Femur (tissue), 1 donor: ENCODE measurements at regions not wholly inside any gene's neighbourhood (a gene's known extent, or its start where the extent isn't known, plus 50 kb on each side); places are given as distances from the start of the nearest gene placed in this dataset.
"Not testable (repeated sequence)": the region's sequence is repeated elsewhere in the genome, so short reads cannot be mapped to it uniquely, and the experiment has no call there.

Experiments used
- DNase-seq: peaks from one replicate; pipeline ENCODE4 v3.0.0-alpha.2; 2017

DNA sequence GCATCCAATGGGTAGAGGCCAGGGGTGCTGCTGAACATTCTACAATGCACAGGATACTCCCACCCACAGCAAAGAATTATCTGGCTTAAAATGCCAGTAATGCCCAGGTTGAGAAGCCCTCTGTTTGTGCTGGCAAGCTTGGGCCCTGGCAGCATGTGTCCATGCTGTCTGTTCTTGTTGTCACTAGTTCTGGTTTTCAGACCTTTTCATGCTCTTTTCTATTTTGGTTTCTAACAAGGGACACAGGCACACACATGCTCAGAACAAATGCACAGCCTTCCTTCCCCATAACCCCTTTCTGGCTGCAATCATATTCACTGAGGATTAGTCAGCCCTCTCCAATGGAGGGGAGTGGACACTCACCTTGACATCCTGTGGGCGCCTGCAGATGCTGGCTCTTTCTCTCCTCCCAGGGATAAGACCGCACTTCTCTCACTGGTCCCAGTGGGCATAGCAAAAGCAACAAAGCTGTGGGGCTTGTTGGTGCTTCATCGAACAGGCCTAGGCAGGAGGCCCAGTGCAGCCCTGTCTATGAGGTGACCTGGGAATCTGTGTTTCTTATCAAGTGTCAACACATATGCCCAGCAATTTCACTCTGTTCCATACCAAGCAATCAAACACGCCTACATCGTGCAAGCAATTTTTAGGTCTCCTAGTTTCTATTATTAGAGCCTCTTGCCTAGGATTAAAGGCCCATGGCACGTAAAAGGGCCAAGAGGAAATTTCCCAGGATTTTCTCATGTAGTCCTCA, 271.1 kb upstream of the CCL2 start:
- DNase-seq: no peak

DNA sequence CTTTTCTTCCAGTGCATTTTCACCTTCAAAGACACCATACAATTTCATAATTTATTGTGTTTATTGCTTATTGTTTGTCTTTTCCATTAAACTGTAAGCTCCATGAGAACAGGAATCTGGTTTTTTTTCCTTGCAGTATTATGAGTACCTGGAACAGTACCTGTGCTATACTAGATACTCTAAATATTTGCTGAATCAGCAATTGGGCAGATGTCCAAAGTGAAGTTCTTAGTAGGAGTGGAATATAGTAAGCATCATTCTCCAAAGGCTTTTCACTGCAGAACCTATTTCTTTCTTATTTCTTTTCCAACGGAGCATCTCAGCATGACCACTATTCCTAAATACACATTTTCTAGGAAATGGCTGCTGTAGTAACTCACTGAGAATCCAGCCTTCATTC, 269.0 kb upstream of the CCL2 start:
- no peak for DNase-seq

DNA sequence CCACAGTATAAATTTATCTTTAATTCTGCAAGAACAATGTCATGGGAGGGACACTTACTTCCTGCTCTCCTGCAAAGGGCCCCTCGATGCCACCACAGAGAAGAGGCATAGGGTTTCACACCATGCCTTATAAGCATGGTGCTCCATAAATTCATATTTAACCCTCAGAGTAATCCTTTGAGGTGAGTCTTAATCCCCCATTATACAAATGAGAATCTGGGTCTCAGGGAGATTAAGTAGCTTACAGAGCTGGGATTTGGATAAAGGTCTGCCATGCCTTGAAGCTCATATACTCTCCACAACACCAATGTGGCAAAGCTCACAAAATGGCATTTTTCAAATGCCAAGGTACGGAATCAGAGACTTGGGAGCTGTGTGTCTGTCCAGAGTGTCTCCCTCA, 268.5 kb upstream of the CCL2 start:
- no peak for DNase-seq

DNA sequence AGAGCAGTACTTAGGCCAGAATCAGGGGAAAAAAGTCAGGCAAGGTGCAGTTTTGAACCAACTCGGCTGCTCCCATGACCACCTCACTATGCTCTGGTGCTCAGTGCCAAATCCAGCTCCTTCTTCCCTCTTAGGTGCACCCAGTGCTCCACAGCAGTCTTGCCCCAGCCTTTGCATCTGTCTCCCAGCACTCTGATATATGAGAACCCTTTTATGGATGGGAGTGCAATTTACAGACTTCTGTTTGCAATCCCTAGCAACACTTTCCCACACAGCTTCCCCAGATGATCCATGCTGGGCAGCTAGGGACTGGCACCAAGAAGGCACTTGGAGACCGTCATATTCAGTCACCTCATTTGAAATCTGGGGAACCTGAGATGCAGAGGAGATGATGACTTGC, 267.9 kb upstream of the CCL2 start:
- no peak for DNase-seq

DNA sequence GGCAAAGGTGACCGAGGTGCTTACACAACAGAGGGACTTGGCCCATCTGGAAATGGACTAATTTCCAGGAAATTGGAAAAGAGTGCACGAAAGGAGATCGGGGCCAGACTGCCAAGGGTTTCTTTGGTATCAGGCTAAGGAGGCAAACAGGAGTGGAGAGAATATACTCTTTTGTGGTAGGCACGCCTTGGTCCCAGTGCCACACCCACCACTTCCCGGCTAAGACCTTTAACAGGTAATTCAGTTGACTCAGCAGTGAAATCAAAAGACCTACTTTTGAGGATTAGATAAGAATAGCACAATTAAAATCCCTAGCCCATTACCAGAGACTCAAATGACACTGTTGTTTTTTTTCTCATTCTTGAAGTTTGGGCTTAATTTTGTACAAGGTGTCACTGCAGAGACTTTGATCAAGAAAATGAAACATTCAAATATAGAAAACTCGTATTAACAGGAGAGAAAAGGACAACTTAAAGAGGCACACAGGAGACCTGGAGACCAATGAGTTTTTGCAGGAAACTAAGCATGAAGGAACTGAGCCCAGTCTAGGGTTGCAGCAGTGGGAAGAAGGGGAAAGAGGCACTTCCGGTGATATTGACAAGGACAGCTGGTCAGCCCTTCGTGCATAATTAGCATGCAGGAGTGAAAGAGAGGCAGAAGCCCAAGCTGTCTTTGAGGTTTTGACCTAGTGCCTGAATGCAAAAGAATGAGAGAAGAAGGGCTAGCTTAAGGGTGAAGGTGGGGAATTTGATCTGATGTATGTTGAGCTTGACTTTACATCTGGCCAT, 265.5 kb upstream of the CCL2 start:
- DNase-seq: no peak

DNA sequence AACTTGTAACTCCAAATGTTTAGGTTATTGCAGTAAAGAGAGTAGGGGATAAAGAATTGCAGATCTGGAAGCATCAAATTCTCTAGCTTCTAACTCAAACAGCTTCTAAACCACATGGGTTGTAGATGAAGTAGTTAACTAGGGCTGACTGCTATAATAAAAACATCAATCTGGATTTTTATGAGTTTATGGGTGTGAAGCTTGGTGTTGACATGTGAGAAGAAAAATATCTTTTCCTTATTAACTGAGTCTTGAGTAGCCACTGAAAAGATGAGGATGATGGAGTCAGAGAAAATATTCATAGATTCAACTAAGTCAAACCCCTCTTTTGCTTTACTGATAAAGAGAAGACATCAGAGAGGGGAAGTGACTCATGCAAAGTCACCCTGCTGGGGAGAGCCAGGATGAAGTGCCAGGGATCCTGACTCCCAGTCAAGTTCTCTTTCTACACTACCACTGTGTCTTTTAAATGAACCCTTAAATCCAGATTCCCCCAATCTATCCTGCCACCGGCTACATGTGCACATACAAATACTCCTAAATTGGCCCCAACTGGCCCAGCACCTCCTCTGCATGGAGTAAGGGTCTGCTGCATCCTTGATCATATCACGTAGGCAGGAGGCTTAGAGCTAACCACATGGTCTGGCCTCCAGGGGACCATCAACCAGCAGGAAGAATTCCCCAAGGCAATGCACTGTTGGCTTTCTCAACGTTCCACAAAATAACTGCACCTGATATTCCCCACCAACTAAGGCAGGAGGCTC, 264.0 kb upstream of the CCL2 start:
- DNase-seq: no peak

DNA sequence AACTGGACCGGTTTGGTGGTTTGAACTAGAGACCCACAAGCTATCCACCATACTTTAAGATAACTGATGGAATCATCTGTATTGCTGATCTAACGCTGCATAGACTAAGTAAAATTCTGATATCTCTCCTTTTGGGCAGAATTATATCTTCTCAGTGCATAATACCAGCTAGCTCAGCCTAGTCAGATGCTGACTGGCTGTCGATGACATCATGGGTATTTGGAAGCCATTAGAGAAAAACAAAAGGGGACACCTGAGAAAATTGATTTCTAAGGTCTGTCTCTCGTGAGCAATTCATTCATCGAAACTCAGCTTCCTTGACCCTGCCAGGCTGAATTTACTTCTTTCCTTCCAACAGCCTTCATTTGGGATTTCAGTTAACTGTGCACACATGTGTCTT, 263.0 kb upstream of the CCL2 start:
- no peak for DNase-seq

DNA sequence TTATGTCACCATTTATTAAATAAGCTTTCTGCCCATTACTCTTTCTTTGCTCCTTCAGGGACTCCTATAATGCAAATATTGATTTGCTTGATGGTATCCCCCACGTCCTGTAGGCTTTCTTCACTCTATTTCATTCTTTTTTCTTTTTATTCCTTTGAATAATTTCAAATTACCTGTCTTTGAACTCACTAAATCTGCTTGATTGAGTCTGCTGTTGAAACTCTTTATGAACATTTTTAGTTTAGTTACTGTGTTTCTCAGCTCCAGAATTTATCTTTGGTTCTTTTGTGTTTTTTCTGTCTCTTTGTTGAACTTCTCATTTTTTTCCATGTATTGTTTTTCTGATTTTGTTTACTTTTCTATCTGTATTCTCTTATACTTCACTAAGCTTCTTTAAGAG, 254.4 kb upstream of the CCL2 start:
- no peak for DNase-seq

DNA sequence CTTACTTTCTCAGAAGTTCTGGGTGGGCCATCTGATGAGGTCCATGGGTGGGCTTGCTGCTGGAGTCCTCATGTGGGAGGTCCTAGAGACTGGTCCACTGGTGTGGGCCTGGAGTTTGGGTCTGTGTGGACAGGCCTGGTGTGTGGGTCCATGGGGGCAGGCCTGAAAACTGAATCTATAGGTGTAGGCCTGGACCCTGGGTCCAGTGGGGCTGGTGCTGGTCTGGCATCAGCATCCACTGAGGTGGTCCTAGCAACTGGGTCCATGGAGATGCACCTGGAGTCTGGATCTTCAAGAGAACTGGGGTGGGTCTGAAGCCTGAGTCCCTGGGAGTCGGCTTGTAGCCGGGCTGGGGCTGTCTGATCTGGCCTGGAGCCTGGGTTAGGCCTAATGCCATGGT, 253.8 kb upstream of the CCL2 start:
- DNase-seq: no peak

DNA sequence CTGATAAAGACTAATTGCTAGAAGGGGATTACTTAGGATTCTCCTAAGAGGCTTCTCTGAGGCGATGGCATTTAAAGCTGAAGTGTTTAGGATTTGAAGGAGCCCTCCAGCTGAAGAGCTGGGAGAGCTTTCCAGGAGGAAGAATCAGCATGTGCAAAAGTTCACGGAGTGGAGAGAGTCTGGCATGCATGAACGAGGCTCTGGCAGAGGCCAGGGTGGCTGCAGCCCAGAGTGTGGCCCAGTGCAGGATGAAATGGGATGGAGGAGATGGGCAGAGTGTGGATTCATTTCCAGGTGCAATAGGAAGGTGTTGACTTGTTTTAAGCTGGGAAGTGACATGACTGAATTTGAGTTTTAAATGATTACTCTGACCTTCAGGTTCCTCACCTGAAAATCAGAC, 249.0 kb upstream of the CCL2 start:
- no peak for DNase-seq

DNA sequence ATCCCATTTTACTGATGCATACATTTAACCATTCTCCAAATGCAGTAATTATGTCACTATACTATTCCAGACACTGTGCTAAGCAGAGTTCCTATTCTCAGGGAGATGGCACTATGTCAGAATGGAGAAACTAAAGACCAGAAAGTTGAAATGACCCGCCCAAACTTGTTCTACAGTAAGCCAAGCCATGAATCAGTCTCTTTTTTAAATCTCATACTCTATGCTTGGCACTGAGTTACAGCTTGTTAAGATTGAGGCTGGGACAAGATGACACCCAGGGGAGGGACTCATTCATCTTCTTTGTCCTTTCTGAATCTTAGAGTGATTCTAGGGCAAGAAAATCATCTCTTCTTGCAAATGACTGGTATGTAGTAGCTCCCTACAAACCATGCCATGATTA, 247.0 kb upstream of the CCL2 start:
- DNase-seq: no peak

DNA sequence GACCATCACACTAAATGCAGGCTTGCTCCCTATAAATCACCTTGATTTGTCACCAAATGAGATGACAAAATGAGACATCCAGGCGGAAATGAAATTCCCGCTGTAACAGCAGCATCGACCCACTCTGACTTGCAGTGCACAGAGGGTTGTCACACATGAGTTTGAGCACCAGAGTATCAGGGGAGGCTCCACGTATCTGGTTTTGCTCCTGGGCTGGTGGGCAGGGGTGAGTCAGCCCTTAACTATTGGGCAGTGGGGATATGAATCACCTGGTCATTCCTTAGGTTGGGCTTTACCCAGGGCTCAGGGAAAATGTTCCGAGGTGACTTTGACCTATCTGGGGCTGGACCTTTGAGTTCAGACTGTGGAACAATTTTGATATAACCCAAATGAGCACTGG, 245.2 kb upstream of the CCL2 start:
- DNase-seq: no peak

DNA sequence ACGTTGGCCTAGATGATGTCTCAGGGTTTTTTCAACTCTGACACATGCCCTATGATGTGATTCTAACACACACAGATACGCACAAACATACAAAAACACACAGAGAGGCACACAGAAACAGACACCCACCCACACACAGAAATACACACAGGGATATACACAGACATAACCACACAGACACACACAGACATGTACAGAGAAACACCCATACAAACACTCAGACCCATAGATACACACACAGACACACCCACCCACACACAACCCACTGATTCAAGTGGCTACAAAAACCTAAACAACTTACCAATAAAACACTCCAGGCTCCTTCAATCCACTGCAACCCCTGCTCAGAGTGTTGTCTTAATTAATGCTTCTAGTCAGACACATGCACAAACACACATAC, 244.6 kb upstream of the CCL2 start:
- no peak for DNase-seq

DNA sequence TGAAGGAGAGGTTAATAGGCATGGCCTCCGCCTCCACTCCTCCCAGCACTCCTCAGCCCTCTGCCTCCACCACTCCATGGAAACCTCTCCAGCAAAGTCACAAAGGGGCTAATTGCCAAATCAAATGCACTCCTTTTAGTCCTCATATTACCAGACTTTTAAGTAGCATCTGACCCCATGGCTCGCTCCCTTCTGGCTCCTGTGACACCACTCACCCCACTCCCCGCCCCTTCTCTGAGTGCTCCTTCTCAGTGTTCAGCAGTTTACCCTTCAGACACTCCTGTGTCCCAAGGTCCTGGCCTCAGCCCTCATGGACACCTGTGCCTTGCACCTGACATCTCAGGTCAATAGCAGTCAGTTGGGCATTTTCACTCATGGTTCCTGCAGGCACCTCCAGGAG, 243.5 kb upstream of the CCL2 start:
- no peak for DNase-seq

DNA sequence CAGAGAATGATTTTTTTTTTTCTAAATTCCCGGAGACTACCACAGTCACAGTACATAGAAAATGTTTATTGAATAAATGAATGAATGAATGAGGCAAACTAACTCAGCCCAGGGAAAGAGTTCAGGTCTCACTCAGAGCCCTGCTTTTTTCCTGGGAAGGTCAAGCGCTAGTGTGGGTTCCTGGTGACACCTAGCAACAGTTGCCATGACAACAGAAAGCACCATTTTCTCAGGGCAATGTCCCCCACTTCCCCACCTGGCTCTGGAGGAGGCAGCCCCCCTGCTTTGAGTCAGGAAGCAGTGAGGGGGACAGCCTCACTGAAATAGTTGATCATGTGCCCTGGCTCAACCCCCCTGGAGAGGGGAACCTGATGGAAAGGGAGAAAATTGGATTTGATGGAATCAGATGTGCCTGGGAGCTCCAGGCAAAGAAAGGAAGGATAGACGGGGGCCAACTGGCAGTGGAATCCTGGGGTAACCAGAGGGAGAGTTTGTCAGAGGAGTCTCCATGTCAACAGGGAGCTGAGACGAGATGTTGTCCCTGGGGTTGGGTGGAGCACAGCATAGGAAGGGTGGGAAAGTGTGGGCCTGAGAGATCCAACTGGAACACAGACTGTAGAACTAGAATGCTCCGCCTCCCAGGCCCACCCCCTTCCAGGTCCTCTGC, 242.2 kb upstream of the CCL2 start:
- DNase-seq: no peak

DNA sequence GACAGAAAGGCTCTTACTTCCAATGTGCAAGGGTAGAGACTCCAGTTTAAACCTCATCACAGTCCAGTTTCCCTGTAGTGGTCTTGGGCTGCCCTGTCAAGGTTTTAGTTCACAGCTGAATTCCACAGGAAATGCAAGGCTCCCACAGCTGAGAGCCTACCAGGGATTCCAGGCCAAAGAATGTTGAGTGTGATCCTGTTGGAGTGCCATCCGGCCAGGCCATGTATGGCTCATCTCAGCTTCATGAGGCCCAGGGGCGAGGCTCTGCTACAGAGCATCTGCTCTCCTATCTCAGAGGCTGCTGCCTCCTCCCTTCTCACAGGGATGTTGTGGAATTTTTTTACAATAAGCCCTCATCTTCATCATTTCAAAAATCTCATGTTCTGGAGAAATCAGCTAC, 239.8 kb upstream of the CCL2 start:
- DNase-seq: no peak

DNA sequence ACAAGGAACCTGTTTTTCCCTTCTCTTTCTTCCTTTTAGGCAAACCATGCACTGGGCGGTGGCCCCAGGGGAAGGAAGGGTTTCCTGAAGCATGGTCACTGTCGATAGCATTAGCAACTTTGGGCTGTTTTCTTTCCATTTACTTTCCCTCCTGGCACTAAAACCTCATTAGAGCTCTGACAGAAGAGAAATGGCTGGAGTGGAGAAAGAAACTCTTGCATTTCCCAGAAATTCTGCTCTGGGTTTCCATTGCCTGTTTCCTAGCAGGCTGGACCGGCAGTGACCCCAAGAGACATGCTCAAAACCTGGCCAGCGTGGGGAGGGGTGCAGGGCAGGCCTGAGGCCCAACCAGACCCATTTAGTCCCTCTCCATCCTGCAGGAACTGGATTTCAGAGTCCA, 230.7 kb upstream of the CCL2 start:
- DNase-seq: no peak

DNA sequence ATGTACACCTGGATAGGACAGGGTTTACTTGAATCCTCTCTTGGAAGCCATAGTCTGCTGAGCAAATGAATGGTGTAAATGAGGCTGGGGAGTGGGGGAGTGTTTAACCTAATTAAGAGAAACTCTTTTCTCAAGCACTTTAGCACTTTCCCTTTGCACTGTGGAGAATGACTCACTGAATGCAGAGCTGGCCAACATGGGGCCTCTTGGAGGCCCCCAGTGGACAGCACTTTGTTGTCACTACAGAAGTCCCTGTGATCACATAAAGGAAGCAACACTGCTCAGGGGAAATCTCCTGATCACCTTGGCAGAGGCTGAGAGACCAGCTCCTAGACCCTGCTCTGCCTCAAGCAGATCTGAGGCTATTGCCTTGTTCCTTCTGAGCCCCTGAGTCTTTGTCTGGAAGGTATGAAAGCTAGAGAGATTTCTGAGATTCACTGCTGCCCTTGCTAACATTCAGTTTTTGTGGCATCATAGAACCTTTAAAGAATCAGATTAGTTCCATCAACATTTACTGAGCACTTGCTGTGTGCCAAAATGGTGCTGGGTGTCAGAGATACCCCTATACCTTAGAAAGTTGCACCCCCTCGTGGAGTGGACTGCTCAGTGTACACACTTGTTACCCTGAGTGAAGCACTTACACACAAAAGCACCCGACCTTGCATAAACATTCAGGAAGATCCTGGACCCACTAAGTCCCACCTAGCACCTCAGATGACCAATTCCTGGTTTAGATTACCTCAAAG, 230.1 kb upstream of the CCL2 start:
- DNase-seq: no peak

DNA sequence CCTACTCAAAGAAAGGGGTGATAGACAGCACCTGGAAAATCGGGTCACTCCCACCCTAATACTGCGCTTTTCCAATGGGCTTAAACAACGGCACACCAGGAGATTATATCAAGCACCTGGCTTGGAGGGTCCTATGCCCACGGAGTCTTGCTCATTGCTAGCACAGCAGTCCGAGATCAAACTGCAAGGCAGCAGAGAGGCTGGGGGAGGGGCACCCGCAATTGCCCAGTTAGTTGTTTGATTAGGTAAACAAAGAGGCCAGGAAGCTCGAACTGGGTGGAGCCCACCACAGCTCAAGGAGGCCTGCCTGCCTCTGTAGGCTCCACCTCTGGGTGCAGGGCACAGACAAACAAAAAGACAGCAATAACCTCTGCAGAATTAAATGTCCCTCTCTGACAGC, 224.5 kb upstream of the CCL2 start:
- DNase-seq: not testable (repeated sequence)

DNA sequence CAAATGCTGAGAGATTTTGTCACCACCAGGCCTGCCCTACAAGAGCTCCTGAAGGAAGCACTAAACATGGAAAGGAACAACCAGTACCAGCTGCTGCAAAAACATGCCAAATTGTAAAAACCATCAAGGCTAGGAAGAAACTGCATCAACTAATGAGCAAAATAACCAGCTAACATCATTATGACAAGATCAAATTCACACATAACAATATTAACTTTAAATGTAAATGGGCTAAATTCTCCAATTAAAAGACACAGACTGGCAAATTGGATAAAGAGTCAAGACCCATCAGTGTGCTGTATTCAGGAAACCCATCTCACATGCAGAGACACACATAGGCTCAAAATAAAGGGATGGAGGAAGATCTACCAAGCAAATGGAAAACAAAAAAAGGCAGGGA, 222.8 kb upstream of the CCL2 start:
- DNase-seq: not testable (repeated sequence)

DNA sequence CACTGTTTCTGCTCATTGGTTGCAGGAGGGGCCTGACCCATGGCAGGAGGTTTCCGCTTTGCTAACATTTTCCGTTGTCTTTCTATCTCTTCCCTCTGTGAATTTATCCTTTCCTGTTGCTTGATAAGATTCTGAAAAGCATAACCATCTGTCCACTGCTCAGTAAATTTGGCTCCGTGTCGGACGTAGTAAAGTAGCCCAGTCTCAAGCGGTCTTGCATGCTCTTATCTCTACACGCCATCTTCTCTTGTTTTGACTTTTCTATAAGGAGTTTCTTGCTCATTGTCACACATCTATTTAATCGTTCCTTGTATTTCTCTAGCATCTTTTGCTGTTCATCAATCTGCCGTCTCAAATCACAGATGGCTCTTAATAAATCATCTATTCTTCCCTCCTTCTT, 216.3 kb upstream of the CCL2 start:
- not testable (repeated sequence) for DNase-seq

DNA sequence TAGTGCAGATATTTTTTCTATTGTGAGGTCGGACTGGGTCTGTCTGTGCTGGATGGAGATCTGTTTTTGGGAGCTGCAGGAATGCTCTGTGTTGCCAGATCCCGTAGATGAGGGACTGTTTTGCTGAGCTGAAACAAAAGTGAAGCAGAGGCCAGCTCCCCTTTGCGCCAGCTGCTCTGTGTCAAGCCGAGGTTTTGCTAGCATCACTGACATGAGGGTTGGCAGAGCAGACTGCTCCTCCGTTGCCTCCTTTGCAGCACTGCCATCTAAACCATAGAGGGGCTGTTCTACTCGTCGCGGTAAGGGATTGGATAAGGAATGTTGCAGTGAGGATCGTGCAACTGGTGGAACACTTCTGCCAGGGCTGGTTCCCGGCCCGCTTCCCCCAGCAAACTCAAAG, 215.9 kb upstream of the CCL2 start:
- not testable (repeated sequence) for DNase-seq
